H9 (cell line): ENCODE measurements at regions not wholly inside any gene's neighbourhood (a gene's known extent, or its start where the extent isn't known, plus 50 kb on each side); places are given as distances from the start of the nearest gene placed in this dataset.

Source experiments
- DNase-seq: peaks from one replicate; pipeline ENCODE4 v3.0.0-alpha.2; 2017
- H2AFZ ChIP-seq: one replicate; pipeline ENCODE4 v1.6.1; 2013; ENCODE audit warnings: mild to moderate bottlenecking, low read length, control low read depth, moderate library complexity
- H2AK5ac ChIP-seq: 2 replicates; pipeline ENCODE4 v1.6.1; 2013; ENCODE audit warnings: low read length, control low read depth, mixed read lengths; ENCODE audit not compliant: insufficient read length
- H2BK120ac ChIP-seq: one replicate; pipeline ENCODE4 v1.6.1; 2013; ENCODE audit warnings: low read depth, mild to moderate bottlenecking, low read length, control low read depth, inconsistent platforms; ENCODE audit not compliant: poor library complexity, severe bottlenecking
- H2BK12ac ChIP-seq: 2 replicates; pipeline ENCODE4 v1.6.1; 2013; ENCODE audit warnings: low read length, control low read depth, mixed read lengths, low read depth; ENCODE audit not compliant: insufficient read length
- H2BK15ac ChIP-seq: 2 replicates; pipeline ENCODE4 v1.6.1; 2013; ENCODE audit warnings: low read depth, low read length, control low read depth
- H2BK20ac ChIP-seq: one replicate; pipeline ENCODE4 v1.6.1; 2013; ENCODE audit warnings: low read depth, mild to moderate bottlenecking, low read length, control low read depth, inconsistent platforms; ENCODE audit not compliant: poor library complexity, severe bottlenecking
- H2BK5ac ChIP-seq: 2 replicates; pipeline ENCODE4 v1.6.1; 2013; ENCODE audit warnings: low read length, control low read depth, mixed read lengths; ENCODE audit not compliant: insufficient read length
- H3K14ac ChIP-seq: 2 replicates; pipeline ENCODE4 v1.6.1; 2013; ENCODE audit warnings: low read length, control low read depth; ENCODE audit not compliant: insufficient read depth
- H3K18ac ChIP-seq: 2 replicates; pipeline ENCODE4 v1.6.1; 2013; ENCODE audit warnings: low read depth, mild to moderate bottlenecking, mixed read lengths, low read length, control low read depth; ENCODE audit not compliant: insufficient read length
- H3K23ac ChIP-seq: 2 replicates; pipeline ENCODE4 v1.6.1; 2013; ENCODE audit warnings: low read length, control low read depth, mixed read lengths, low read depth; ENCODE audit not compliant: insufficient read length
- H3K23me2 ChIP-seq: 2 replicates; pipeline ENCODE4 v1.6.1; 2013; ENCODE audit warnings: low read depth, mild to moderate bottlenecking, mixed read lengths, low read length, control low read depth; ENCODE audit not compliant: insufficient read length, poor library complexity, severe bottlenecking
- H3K27ac ChIP-seq: 2 replicates; pipeline ENCODE4 v1.5.1; 2013; ENCODE audit warnings: low read length, control low read depth, mixed read lengths, low read depth; ENCODE audit not compliant: insufficient read length
- H3K27me3 ChIP-seq: 2 replicates; pipeline ENCODE4 v1.6.1; 2013; ENCODE audit warnings: low read length, control low read depth, inconsistent platforms; ENCODE audit not compliant: insufficient read depth
- H3K4ac ChIP-seq: 2 replicates; pipeline ENCODE4 v1.6.1; 2013; ENCODE audit warnings: low read depth, mild to moderate bottlenecking, control low read depth, inconsistent platforms, low read length, moderate library complexity
- H3K4me1 ChIP-seq: 2 replicates; pipeline ENCODE4 v1.6.1; 2013; ENCODE audit warnings: low read length, control low read depth, inconsistent platforms; ENCODE audit not compliant: insufficient read depth
- H3K4me2 ChIP-seq: 2 replicates; pipeline ENCODE4 v1.6.1; 2013; ENCODE audit warnings: low read length, control low read depth, mixed read lengths; ENCODE audit not compliant: insufficient read length, insufficient read depth
- H3K56ac ChIP-seq: 2 replicates; pipeline ENCODE4 v1.6.1; 2013; ENCODE audit warnings: low read depth, mild to moderate bottlenecking, mixed read lengths, low read length, control low read depth; ENCODE audit not compliant: insufficient read length
- H3K79me1 ChIP-seq: 2 replicates; pipeline ENCODE4 v1.6.1; 2013; ENCODE audit warnings: low read depth, mild to moderate bottlenecking, moderate library complexity, low read length, control low read depth, inconsistent platforms; ENCODE audit not compliant: insufficient read depth, poor library complexity, severe bottlenecking
- H3K79me2 ChIP-seq: 2 replicates; pipeline ENCODE4 v1.6.1; 2013; ENCODE audit warnings: low read length, control low read depth, inconsistent platforms; ENCODE audit not compliant: insufficient read depth
- H3K9ac ChIP-seq: 2 replicates; pipeline ENCODE4 v1.6.1; 2013; ENCODE audit warnings: low read length, control low read depth, mixed read lengths; ENCODE audit not compliant: insufficient read length; ENCODE audit errors: extremely low read depth
- H3K9me3 ChIP-seq: one replicate; pipeline ENCODE4 v1.6.1; 2013; ENCODE audit warnings: low read depth, low read length, inconsistent platforms; ENCODE audit not compliant: control insufficient read depth
- H3T11ph ChIP-seq: one replicate; pipeline ENCODE4 v1.6.1; 2013; ENCODE audit warnings: mild to moderate bottlenecking, low read length, control low read depth, inconsistent platforms
- H4K20me1 ChIP-seq: one replicate; pipeline ENCODE4 v1.6.1; 2013; ENCODE audit not compliant: control insufficient read depth, insufficient read length, insufficient read depth
- H4K5ac ChIP-seq: 2 replicates; pipeline ENCODE4 v1.6.1; 2013; ENCODE audit warnings: low read depth, mild to moderate bottlenecking, mixed read lengths, low read length, control low read depth; ENCODE audit not compliant: insufficient read length
- H4K8ac ChIP-seq: replicated peaks from 2 replicates; pipeline ENCODE4 v1.6.1; 2013; ENCODE audit warnings: low read length, control low read depth, mixed read lengths, low read depth; ENCODE audit not compliant: insufficient read length
- H4K91ac ChIP-seq: 2 replicates; pipeline ENCODE4 v1.6.1; 2013; ENCODE audit warnings: low read depth, mild to moderate bottlenecking, moderate library complexity, mixed read lengths, low read length, control low read depth; ENCODE audit not compliant: insufficient read length
- H3K27ac Mint-ChIP-seq, 3 experiments: 2 replicates in 2 of 3; 3 replicates in 1 of 3; pipeline ENCODE4 v1.8.0; 2020 to 2021; ENCODE audit warnings: mixed read lengths in 3 of 3, mild to moderate bottlenecking in 1 of 3, moderate library complexity in 1 of 3
- H3K27me3 Mint-ChIP-seq: 2 replicates; pipeline ENCODE4 v1.8.0; 2021; ENCODE audit warnings: low read depth, mild to moderate bottlenecking, moderate library complexity, mixed read lengths
- H3K36me3 Mint-ChIP-seq, 3 experiments: 2 replicates in 2 of 3; 3 replicates in 1 of 3; pipeline ENCODE4 v1.8.0; 2020 to 2021; ENCODE audit warnings: low read depth in 3 of 3, mixed read lengths in 3 of 3; ENCODE audit not compliant: insufficient read depth in 1 of 3
- H3K4me1 Mint-ChIP-seq, 2 experiments: 2 replicates each; pipeline ENCODE4 v1.8.0; 2020; ENCODE audit warnings: mixed read lengths in 2 of 2
- H3K4me3 Mint-ChIP-seq, 2 experiments: 2 replicates in 1 of 2; 3 replicates in 1 of 2; pipeline ENCODE4 v1.8.0; 2020 to 2021; ENCODE audit warnings: mild to moderate bottlenecking in 2 of 2, mixed read lengths in 2 of 2, moderate library complexity in 1 of 2
- H3K9me3 Mint-ChIP-seq, 2 experiments: 2 replicates in 1 of 2; 3 replicates in 1 of 2; pipeline ENCODE4 v1.8.0; 2020; ENCODE audit warnings: mild to moderate bottlenecking in 2 of 2, mixed read lengths in 2 of 2, moderate library complexity in 1 of 2
- CTCF ChIP-seq: fragments of 200-600 bp; sonication (generic); conservative IDR thresholded peaks from 3 replicates; pipeline ENCODE4 v1.8.0; 2021; ENCODE audit warnings: antibody characterized with exemption, mild to moderate bottlenecking
- WGBS: extraction: QIAGEN DNeasy Blood & Tissue Kit; methylation state at CpG from one replicate; pipeline ENCODE4 v1.1.7; 2013; ENCODE audit warnings: missing lambda C conversion rate, low lambda C conversion rate, mixed read lengths; ENCODE audit not compliant: insufficient read length; ENCODE audit errors: extremely low coverage; 5-methylcytosine and 5-hydroxymethylcytosine counted together

- no peak overlapping the region for H2BK20ac ChIP-seq
- H4K8ac ChIP-seq: no peak overlapping the region
- H4K91ac ChIP-seq: no peak overlapping the region
- no peaks in the 10 kb centered on the region for H3K23me2 ChIP-seq
- H3K9ac ChIP-seq: no peak overlapping the region
- H3K27me3 ChIP-seq: no peaks in the 10 kb centered on the region
- H3K4me1 ChIP-seq: no peaks in the 10 kb centered on the region
- no peak overlapping the region for H3K14ac ChIP-seq
- H2BK120ac ChIP-seq: no peak overlapping the region
- no peak overlapping the region for H3T11ph ChIP-seq
- H2BK12ac ChIP-seq: no peak overlapping the region
- no peak for DNase-seq
- no peak overlapping the region for H2BK5ac ChIP-seq
- no peak overlapping the region for H3K4me2 ChIP-seq
- no peak overlapping the region for H4K5ac ChIP-seq
- no peak for TF ChIP-seq CTCF
- no peak overlapping the region for H3K23ac ChIP-seq
- Mint-ChIP-seq H3K4me1 (peaks cover 0 to 11% of the 10 kb centered on the region in 2 experiments), H3K36me3 (peaks cover 4 to 12% (median 8%) of the 10 kb centered on the region in 3 experiments; a peak in 5 of 7 replicates), H3K27me3 (no peaks in the 10 kb centered on the region; the same call in 1 of the 2 replicates), H3K4me3 (no peak overlapping the region), H3K27ac (no peak overlapping the region), H3K9me3 (peaks cover 15 to 18% of the 10 kb centered on the region in 2 experiments)
- no peak overlapping the region for H2AK5ac ChIP-seq
- H2AFZ ChIP-seq: no peak overlapping the region
- H3K56ac ChIP-seq: no peak overlapping the region
- H2BK15ac ChIP-seq: no peak overlapping the region
- WGBS: no CpG with 5 or more reads among the region's 1 CpG
- no peaks in the 10 kb centered on the region for H3K79me2 ChIP-seq
- H3K4ac ChIP-seq: no peak overlapping the region
- no peak overlapping the region for H3K18ac ChIP-seq
- no peaks in the 10 kb centered on the region for H3K9me3 ChIP-seq
- no peak overlapping the region for H3K27ac ChIP-seq
- H4K20me1 ChIP-seq: no peaks in the 10 kb centered on the region
- H3K79me1 ChIP-seq: no peaks in the 10 kb centered on the region
These were observed 316.9 kb upstream of the CXADR start for GRCh38 chr21:17195976-17196375.
